ES-I3 (cell line): ENCODE measurements at regions not wholly inside any gene's neighbourhood (a gene's known extent, or its start where the extent isn't known, plus 50 kb on each side); places are given as distances from the start of the nearest gene placed in this dataset.

Source experiments
- H3K36me3 ChIP-seq: 2 replicates; pipeline ENCODE4 v1.6.1; 2013; ENCODE audit warnings: mild to moderate bottlenecking, low read length, control low read depth, moderate library complexity; ENCODE audit not compliant: insufficient read depth
- H3K4me1 ChIP-seq: 2 replicates; pipeline ENCODE4 v1.6.1; 2013; ENCODE audit warnings: mild to moderate bottlenecking, control low read depth, low read length; ENCODE audit not compliant: insufficient read depth
- H3K9ac ChIP-seq: 2 replicates; pipeline ENCODE4 v1.6.1; 2013; ENCODE audit warnings: low read depth, mild to moderate bottlenecking, low read length, moderate library complexity
- H3K9me3 ChIP-seq: 2 replicates; pipeline ENCODE4 v1.6.1; 2013; ENCODE audit warnings: mild to moderate bottlenecking, low read length, moderate library complexity; ENCODE audit not compliant: control insufficient read depth, insufficient read depth

DNA sequence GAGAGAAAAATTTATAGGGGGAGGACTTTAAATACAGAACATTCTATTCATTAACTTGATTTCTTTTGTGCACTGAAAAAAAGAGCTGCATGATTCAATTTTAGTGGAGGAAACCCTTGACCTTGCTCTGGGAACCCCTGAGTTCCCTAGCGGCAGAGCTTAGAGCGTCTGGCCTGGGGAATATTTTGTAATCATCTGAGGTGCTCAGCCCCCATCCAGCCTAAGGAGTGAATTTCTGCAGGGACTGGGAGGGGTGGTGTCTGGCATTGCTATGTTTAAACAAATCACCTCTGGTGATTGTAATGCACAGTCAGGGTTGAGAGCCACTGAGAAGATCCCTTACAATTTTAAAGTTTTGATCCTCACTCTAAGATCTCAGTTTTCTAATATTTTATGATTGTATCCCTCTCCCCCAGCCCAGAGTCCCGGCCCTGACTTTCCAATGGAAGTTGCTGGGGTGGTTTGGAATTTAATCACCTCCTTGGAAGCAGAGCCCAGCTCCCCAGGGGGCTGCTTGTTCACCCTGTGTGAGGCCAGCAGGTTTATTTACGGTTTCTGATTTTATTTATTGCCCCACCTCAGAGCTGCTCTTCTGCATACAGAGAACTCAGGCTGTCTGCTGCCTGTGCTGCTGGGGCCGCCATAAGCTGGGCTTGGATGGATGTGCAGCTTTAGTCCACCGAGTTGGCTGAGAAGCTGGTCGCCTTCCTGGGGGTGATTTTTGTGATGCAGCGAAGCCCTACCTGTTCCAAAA, 263.1 kb downstream of the LRFN2 start:
- no peak overlapping the region for H3K9ac ChIP-seq
- H3K36me3 ChIP-seq = no peaks in the 10 kb centered on the region
- H3K9me3 ChIP-seq = no peaks in the 10 kb centered on the region
- no peaks in the 10 kb centered on the region; the same call in 1 of the 2 replicates for H3K4me1 ChIP-seq

DNA sequence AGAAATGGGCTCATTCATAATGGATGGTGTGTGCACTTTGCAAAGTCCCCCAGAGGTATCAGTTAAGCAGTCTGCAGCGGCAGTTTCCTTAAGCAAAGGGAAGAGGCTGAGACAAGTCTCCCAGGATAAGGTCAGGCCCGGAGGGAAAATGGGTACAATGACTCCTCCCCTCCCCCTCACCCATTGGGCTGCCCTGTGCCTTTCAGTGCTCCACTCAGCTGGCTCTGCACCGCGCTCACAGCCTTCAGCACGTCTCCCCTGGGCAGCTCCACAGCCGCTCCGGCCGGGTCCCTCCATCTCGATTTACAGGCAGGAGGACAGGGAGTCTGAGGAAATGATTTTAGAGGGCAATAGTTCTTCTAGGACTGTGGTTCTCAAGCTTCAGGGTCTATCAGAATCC, 264.8 kb downstream of the LRFN2 start:
- no peaks in the 10 kb centered on the region; the same call in 1 of the 2 replicates for H3K4me1 ChIP-seq
- no peaks in the 10 kb centered on the region for H3K36me3 ChIP-seq
- no peaks in the 10 kb centered on the region for H3K9me3 ChIP-seq
- H3K9ac ChIP-seq = no peak overlapping the region

DNA sequence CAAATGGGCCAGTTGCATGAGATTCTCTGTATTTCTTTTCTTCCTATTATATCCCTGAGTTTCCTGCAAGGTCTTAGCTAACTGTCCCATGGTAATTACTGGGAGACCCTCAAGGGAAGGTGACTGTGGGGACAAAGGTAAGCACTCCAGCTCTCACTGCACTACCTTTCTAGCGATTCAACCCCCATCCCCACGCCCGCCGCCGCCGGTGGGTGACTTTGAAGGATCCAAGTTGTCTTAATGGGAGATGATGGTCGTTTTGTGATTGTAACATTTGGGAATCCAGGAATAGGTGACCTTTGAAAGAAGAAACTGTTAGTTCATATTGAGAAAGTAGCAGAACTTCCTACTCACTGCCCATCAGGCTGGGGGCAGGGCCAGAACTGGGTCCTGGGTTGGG, 265.5 kb downstream of the LRFN2 start:
- no peaks in the 10 kb centered on the region; the same call in 1 of the 2 replicates for H3K4me1 ChIP-seq
- no peaks in the 10 kb centered on the region for H3K36me3 ChIP-seq
- H3K9me3 ChIP-seq = no peaks in the 10 kb centered on the region
- H3K9ac ChIP-seq = no peak overlapping the region

DNA sequence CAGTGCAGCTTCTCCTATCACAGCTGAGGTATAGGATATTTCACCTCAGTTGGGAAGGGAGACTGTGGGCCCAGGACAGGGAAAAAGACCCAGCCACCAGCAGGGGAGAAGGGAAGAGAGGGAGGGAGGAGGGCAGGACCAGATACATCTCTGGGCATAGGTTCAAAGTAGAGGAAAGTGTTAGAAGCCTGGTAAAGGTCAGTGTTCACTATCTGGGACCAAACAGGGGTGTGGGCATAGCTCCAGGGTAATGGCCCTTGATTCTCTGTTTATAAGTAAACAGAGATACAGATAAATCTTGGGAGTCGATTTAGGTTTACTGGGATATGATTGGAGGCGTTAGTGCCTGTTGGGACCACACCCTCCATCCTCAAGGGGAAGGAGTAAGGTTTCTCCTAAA, 266.2 kb downstream of the LRFN2 start:
- no peaks in the 10 kb centered on the region for H3K36me3 ChIP-seq
- H3K9ac ChIP-seq = no peak overlapping the region
- no peaks in the 10 kb centered on the region; the same call in 1 of the 2 replicates for H3K4me1 ChIP-seq
- no peaks in the 10 kb centered on the region for H3K9me3 ChIP-seq

DNA sequence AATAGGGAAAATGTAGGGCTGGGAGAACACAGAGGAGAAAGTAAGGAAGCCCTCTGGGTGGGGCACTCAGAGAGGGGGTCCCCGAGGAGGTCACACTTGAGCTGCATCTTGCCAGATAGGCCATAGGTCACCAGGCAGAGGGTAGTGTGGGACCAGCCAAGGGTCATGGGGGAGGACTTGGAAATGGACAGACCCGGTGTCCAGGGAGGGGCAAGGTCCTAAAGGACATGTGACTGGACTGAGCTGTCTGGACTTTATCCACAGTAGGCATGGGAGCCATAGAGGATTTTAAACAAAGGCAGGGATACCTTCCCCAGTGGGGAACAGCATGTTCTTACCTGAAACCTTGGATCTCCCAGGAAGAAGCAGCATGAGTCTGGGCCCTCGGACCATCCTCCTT, 266.7 kb downstream of the LRFN2 start:
- Histone ChIP-seq H3K4me1 (no peaks in the 10 kb centered on the region; the same call in 1 of the 2 replicates), H3K9me3 (no peaks in the 10 kb centered on the region)

DNA sequence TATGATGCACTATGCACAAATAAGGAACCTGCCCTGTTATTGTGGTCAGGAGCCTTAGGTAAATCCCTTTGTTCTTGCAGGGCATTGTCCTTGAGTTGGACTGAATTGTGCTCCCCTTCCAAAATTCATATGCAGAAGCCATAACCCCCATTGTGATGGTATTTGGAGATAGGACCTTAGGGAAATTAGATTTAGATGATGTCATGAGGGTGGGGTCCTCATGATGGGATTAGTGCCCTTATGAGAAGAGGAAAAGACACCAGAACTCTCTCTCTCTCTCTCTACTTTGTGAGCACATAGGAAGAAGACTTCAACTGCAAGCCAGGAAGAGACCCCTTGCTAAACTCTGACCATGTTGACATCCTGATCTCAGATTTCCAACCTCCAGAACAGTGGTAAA, 268.0 kb downstream of the LRFN2 start:
- H3K4me1 ChIP-seq = no peaks in the 10 kb centered on the region; the same call in 1 of the 2 replicates
- H3K9ac ChIP-seq = no peak overlapping the region
- no peaks in the 10 kb centered on the region for H3K36me3 ChIP-seq
- H3K9me3 ChIP-seq = no peaks in the 10 kb centered on the region

More for the DNA sequence above, 266.7 kb downstream of the LRFN2 start:
- Histone ChIP-seq H3K9ac (no peak overlapping the region), H3K36me3 (no peaks in the 10 kb centered on the region)

DNA sequence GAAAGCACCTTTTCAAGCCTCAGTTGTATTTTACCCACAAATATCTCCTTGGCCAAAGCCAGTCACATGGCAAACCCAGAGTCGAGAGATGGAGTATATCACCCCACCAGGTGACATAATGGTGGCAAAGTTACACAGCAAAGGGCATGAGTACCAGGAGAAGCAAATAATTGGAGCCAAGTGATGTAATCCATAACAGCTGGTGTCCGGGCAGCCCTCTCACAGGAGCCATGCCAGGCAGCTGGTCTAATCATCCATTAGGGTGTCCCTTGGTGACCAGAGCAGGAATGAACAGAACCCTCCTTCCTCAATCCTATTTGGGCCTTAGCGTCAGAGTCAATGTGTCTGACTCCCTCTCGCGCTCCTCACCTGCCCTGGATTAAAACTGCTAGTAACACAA, 272.1 kb downstream of the LRFN2 start:
- H3K9ac ChIP-seq = no peak overlapping the region
- no peaks in the 10 kb centered on the region for H3K9me3 ChIP-seq
- no peaks in the 10 kb centered on the region for H3K36me3 ChIP-seq
- no peaks in the 10 kb centered on the region for H3K4me1 ChIP-seq

DNA sequence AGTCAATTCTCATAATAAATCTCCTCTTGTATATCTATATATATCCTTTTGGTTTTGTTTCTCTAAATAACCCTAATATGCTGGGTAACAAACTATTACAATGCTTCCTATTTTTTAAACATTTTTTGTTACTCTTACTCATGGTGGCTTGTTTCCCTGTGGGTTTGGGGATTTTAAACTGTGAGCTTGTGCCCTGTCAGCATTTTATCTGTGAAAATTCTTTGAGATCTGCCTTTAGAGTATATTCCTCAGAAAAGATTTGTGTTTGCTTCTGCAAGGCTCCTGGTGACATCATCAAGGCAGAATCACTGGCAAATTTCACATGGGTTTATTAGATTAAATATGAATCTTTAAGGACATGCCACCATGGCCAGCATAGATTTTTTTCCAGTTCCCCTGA, 273.6 kb downstream of the LRFN2 start:
- H3K4me1 ChIP-seq = no peaks in the 10 kb centered on the region; the same call in 1 of the 2 replicates
- no peaks in the 10 kb centered on the region for H3K36me3 ChIP-seq
- H3K9me3 ChIP-seq = no peaks in the 10 kb centered on the region
- H3K9ac ChIP-seq = no peak overlapping the region

DNA sequence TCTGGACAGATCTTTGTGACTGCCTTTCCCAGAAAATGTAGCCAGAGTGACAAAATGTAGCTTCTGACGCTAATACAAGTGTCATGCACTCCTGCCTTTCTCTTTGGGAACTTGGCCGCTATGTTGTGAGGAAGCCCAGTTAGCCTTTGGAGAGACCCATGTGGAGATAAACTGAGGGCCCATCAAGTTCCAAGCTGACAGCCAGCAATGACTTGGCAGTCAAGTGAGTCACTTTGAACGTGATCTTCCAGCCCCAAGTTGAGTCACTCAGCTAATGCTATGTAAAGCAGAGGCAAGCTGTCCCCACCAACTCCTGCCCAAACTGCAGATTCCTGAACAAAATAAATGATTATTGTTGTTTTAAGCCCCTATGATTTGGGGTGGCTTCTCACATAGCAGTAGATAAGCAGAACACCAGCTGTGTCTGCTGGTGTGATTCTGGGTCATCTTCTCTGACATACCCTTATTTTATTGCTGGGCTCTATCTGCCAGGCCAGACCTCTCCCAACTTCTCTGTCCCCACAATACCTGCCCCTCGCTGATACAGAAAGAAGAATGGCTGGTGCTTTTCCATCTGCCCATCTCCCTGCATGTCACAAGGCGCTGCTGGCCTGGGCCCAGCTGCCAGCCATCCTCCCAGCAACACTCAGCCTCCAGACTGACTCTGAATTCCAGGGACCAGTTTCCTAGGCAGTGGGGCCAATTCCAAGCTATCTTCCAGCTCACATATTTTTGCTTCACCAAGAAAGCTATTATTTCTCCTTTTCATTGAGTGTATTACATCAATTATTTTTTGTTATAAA, 274.8 kb downstream of the LRFN2 start:
- Histone ChIP-seq H3K4me1 (no peaks in the 10 kb centered on the region; the same call in 1 of the 2 replicates), H3K9ac (no peak overlapping the region), H3K36me3 (no peaks in the 10 kb centered on the region), H3K9me3 (no peaks in the 10 kb centered on the region)

DNA sequence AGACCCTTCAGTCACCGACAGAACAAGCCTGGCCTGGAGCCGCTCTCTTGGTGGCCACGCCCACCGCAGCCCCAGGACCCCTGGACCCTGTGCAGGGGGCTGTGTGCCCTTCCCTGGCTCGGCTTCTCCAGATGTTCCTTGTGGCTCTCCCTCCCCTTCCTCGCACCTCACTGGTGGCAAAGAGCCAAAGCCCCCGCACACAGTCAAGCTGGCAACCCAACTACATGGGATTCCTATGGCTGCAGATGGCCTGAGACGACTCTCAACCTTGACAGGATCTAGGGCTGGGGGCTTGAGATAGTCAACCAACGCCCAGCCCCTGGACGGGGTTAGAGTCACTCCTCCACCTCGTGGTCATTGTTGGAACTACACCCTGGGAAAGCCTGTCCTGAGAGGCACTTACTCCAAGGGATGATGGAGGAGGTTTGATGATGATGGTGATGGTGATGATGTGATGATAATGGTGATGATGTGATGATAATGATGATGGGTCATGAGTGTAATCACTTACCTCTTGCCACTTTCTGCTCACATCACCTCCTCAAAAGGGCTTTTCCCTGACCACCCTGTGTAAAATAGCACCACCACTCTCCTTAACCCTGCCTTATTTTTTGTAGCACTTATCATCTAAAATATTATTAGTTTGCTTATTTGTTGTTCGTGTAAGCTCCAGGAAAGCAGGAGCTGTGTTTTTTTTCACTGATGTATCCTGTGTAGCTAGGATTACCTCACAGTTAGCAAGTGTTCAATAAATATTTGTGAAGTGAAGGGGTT, 278.4 kb downstream of the LRFN2 start:
- H3K9me3 ChIP-seq = no peaks in the 10 kb centered on the region
- no peaks in the 10 kb centered on the region; the same call in 1 of the 2 replicates for H3K4me1 ChIP-seq
- no peak overlapping the region for H3K9ac ChIP-seq
- H3K36me3 ChIP-seq = no peaks in the 10 kb centered on the region

DNA sequence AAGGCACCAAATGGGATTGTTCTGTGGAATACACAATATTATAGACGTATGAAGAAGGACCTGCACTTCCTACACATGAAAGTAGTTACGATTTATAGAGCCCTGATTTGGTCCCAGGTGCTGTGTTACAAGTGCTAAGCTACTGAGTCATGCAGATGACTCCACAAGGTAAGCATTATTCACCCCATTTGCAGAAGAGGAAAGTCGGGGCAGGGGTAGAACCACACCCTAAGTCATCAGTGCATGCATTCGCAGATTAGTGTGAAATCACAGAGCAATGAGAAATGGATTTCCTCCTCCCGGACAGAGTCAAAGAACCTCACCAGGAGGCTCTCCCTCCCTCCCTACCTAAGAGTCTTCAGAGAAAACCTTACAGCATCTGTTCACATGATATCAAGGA, 279.5 kb downstream of the LRFN2 start:
- Histone ChIP-seq H3K9ac (no peak overlapping the region), H3K4me1 (no peaks in the 10 kb centered on the region; the same call in 1 of the 2 replicates), H3K36me3 (no peaks in the 10 kb centered on the region), H3K9me3 (no peaks in the 10 kb centered on the region)

DNA sequence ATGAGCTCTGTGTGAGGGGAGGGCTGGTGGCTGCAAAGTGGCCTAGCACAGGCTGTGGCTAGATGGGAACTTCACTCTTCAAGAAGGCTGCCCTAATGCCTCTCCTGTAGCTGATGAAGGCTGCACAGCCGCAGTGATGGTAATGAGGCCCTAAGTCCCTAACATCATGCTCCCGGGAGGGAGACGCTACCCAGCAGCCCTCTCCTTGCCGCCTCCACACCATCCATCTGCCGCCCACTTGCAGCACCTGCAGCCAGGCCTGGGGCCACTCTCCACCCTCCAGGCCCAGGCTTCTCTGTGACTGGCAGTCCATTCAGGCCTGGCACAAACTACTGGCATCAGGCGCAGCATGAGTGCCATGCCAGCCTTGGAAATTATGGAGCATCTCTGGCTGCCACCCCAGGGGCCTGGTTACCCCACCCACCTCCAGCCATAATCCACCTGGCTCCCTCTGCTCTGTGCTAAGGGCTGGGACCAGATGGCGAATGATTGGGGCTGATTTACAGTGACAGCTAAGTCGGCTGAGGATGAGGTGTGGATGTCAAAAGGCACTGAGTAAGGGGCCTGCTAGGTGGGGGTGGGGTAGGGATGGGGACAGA, 284.2 kb downstream of the LRFN2 start:
- no peaks in the 10 kb centered on the region for H3K36me3 ChIP-seq
- no peaks in the 10 kb centered on the region for H3K9me3 ChIP-seq
- H3K9ac ChIP-seq = no peak overlapping the region
- H3K4me1 ChIP-seq = no peaks in the 10 kb centered on the region

DNA sequence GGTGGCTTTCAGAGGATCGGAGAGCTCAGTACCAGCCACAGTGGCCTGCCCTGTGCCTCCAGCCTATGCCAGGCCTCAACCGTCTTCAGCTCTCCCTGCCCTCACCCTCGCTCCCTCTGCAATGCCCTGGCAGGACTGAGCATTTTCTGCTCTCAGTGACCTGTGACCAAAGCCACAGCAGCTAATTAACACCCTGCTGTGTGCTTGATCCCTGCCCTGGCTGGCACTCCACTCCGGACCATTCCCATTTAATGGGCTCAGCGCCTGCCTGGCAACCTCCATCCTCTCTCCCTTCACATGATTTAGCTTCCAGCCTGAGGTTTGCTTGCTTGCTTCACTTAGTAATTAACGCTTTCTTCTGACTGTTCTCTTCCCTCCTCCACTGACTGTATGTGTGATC, 287.5 kb downstream of the LRFN2 start:
- no peak overlapping the region for H3K9ac ChIP-seq
- no peaks in the 10 kb centered on the region for H3K36me3 ChIP-seq
- no peaks in the 10 kb centered on the region for H3K4me1 ChIP-seq
- no peaks in the 10 kb centered on the region for H3K9me3 ChIP-seq

DNA sequence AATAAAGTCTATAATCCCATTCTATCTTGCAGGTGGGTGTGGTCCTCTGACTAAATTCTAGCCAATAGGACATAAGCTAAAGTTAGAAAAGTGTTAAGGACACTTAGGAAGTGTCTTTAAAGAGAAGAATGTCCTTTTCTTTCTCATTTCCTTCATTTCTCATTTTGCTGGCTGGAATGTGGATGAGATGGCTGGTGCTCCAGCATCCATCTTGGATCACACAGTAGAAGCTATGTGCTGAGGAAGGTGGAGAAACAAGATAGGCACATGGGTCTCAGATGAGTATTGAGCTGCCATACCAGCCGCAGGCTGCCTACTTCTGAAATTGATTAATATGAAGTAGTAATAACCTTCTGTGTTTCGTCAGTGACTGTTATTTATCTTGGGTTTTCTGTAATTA, 289.0 kb downstream of the LRFN2 start:
- Histone ChIP-seq H3K9ac (no peak overlapping the region), H3K36me3 (no peaks in the 10 kb centered on the region), H3K4me1 (peaks cover 2% of the 10 kb centered on the region), H3K9me3 (no peaks in the 10 kb centered on the region)
